Tibial nerve (tissue), 4 donors: ENCODE measurements at regions not wholly inside any gene's neighbourhood (a gene's known extent, or its start where the extent isn't known, plus 50 kb on each side); places are given as distances from the start of the nearest gene placed in this dataset.

ENCODE experiments used
- CTCF ChIP-seq, 5 experiments: fragments of 200-600 bp in 3 of 5; fragments of 450-650 bp in 2 of 5; sonication (generic) in 3 of 5; IDR thresholded peaks; one replicate each; pipeline ENCODE4 v1.5.1; 2016 to 2019; ENCODE audit warnings: antibody characterized with exemption in 5 of 5, mild to moderate bottlenecking in 3 of 5, moderate library complexity in 2 of 5
- EP300 ChIP-seq, 2 donors: sonication (generic); formaldehyde crosslinking; IDR thresholded peaks; one replicate each; pipeline ENCODE4 v1.6.1; 2017; ENCODE audit warnings: antibody characterized with exemption in 2 of 2, mild to moderate bottlenecking in 1 of 2
- POLR2A ChIP-seq, 2 donors: fragments of 450-650 bp; IDR thresholded peaks; one replicate each; pipeline ENCODE4 v1.6.1; 2017; ENCODE audit warnings: antibody characterized with exemption in 2 of 2, mild to moderate bottlenecking in 2 of 2, moderate library complexity in 2 of 2

- TF ChIP-seq POLR2A (IDR thresholded peaks at IDR 0.05), result no peak
- no peak for TF ChIP-seq CTCF (IDR thresholded peaks at IDR 0.05)
- TF ChIP-seq EP300 (IDR thresholded peaks at IDR 0.05), result no peak
These were observed 219.4 kb downstream of the NFKBIZ start for GRCh38 chr3:102068736-102069135.
